Skin of body (tissue), 1 donor: ENCODE measurements at regions not wholly inside any gene's neighbourhood (a gene's known extent, or its start where the extent isn't known, plus 50 kb on each side); places are given as distances from the start of the nearest gene placed in this dataset.

ENCODE experiments used
- DNase-seq: peaks from one replicate; lab custom pipeline; 2025; lab: John Stamatoyannopoulos, UW

- DNase-seq, result no peak
Measured at GRCh38 chr6:138577151-138577915, 78.0 kb upstream of the NHSL1 start.

GRCh38 chr6:138580040-138580439 lies 80.7 kb upstream of the NHSL1 start:
- no peak for DNase-seq

GRCh38 chr6:138580801-138581200 lies 81.5 kb upstream of the NHSL1 start:
- DNase-seq, result no peak

DNA sequence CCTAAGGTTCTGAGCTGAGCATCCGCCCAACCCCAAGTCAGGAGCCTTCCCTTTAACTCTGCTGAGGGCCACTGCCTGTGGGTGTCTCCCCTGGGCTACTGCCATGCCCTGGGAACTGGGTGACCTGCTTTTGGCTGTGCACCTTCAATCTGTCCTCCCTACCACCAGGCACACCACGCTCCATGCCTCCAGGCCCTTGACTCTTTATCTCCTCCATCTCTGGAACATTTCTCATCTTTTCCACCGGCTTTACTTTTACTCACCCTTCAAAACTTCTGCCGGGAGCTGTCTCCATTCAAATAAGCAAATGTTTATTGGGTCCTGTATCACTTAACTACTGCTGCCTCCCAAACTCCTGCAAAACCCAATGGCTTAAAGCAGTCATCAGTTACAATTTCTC lies 83.3 kb upstream of the NHSL1 start:
- DNase-seq, result no peak

- DNase-seq, result no peak
Measured at GRCh38 chr6:138586638-138587037, 87.3 kb upstream of the NHSL1 start.

- peak; percentile 55 for DNase-seq
Measured at GRCh38 chr6:138588805-138589434, 89.6 kb upstream of the NHSL1 start.

DNA sequence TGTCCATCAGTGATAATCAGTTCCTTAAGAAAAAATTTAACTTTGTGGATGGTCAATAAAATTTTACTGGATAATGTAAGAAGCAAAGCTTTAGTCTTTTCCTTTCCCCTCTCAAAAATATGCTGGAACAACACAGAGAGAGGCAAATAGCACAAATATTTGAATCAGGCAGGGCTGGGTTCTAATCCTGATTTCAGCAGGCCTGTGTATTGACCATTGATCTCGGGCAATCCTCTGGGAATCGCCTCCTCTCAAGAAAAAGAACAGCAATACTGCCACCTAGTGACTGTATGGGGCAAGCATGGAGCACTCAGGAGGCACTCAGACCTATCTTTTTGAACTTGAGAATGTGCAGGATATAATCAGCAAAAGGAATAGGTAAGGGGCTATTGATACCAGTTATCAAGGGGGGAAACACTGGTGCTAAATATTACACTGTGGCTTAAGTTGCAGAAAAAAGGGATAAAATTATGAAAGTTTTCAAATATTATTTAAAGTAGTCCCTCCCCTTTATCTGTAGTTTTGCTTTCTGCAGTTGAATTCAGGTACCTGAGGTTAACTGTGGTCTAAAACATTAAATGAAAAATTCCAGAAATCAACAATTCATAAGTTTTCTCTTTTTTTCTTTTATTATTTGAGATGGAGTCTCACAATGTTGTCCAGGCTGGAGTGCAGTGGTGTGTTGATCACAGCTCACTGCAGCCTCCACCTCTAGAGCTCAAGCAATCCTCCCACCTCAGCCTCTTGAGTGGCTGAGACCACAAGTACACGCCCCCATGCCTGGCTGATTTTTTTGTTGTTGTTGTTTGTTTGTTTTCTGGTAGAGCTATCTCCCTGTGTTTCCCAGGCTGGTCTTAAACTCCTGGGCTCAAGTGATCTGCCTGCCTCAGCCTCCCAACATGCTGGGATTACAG lies 91.8 kb upstream of the NHSL1 start:
- DNase-seq, result no peak

DNA sequence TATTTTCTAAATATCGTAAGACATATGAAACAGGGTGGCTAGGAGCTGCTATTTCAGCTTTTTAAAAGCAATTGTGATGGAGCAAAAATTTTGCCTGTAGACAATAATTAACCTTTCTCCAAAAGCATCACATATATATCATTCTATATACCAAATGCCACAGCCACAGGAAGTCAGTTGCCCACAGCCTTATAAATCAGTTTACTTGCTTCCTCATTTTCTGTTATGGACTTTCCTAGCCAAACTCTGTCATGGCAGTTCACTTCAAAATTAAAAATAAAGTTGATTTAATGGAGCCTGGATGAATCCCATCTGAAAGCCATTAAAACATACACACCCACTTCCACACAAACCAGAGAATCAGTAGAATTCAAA lies 93.4 kb upstream of the NHSL1 start:
- no peak for DNase-seq

DNA sequence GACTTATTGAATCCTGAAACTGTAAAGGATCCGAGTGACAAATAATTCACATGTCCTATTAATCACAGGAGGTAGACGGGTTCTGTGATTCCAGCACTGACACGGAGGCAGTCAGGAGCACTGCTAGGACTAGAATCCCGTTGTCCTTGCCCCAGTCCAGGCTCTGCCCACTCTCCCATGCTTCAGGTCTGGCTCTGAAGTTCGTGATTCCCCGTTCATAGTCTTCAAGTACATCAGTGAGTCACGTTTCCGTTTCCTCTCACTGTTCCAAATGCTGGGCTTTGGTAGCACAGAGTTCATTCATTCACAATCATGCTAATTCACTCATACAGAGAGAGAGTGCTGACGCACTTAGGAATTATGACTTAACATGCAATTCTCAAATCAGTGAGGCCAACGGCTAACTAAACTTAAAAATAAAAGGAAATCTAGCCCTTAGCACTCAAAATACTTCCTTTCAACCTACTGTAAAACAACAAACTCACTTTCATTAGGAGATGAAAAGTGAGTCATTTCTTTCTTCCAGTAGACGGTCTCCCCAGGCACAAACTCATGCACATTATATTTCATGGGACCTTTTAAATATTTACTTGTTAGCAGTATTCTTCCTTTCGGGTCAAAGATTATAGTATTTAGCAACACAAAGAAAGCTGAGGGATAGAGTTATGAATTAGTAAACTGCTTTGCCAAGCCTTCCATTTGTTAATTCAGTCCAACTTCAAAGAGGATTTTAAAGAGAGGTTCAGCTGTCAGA lies 94.0 kb upstream of the NHSL1 start:
- peak; percentile 91 for DNase-seq

DNA sequence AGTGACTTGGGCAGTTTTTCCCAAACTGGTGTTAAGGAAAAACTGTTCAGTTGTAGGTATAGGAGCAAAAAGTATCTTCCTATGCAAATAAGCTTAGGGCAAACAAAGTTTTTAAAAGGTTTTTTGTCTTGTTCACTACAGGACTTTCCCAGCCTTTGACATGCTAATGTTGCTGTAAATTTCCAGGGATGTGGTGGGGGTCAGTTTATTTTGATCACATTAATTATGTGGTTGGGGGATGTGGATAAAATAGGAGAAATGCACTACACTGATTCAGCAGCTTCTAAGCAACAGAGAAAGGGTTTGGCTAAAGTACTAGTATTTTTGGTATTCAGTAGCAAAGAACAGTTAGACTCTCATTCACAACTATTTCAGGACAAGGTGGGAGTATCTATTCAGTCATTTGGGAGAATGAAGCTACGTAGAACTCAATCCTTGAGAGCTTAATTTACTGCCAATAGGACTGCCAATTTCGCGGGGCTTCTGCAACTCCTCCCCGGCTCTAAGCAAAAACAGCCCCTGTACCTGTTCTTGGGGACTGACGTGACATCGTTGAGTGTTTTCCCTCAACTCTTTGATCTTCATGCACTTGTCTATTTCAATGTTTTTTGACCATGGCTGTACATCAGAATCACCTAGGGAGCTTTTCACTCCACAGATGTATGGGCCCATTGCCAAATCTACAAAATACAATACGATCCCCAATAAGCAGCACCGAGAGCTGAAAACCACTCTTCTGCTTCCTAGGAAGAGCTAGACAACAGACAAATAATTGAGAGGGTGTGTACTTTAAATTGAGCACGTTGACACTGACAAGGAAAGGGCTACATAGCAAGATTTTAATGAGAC lies 94.8 kb upstream of the NHSL1 start:
- no peak for DNase-seq

- no peak for DNase-seq
Measured at GRCh38 chr6:138594758-138595140, 95.5 kb upstream of the NHSL1 start.

DNA sequence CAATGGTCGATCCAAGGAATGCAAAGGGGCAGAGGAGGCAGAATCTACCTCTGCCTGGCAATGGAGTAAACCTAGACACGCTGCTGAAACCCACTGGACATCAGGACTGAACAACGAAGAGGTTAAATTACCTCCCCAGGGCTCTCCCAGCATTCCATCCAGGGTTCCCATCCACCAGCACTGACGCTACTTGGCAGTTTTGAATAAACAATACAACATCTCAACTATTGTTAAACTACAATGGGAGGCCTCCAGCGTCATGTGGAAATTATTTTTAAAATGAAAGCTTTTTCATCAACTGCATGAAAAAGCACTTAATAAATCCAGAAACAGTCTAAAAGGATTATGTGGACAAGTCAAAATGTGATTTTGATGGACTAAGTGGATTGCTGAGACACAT lies 96.8 kb upstream of the NHSL1 start:
- DNase-seq, result no peak

DNA sequence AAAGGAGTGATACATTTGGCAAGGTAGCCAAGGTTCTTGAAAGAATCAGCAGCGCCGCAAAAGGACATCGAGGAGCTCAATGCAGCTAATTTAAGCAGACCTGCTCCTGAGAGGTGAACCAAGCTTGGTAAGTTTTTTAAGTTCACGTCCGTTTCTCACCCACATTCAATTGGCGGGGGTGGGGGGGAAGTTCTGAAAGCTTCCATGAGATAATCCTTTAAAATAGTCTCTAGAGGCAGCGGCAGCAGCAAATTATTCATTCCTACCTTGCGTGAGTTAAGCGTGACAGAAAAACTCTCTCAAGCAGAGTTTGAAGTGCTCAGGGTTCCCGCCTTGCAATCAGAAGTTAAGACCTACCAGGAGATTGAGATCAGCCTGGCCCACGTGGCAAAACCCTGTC lies 97.3 kb upstream of the NHSL1 start:
- no peak for DNase-seq

DNA sequence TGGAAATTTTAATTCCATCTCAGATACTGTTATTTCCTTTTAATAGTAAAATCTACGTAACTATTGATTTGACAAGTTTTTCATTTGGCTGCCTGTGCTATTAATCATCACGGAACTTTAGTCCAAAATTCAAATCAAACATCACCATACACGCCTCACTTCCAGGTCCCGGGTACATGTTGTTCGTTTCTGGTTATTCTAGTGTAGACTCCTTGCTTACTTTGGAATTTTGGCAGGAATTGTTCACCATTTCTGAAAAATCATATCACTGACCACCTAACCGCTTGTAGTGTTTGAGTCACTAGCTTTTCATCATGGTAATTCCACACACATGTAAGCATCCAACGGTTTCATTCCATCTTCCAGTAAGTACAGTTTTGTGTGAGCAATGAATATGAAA lies 98.0 kb upstream of the NHSL1 start:
- DNase-seq, result no peak

- DNase-seq, result no peak
Measured at GRCh38 chr6:138598562-138599173, 99.4 kb upstream of the NHSL1 start.

DNA sequence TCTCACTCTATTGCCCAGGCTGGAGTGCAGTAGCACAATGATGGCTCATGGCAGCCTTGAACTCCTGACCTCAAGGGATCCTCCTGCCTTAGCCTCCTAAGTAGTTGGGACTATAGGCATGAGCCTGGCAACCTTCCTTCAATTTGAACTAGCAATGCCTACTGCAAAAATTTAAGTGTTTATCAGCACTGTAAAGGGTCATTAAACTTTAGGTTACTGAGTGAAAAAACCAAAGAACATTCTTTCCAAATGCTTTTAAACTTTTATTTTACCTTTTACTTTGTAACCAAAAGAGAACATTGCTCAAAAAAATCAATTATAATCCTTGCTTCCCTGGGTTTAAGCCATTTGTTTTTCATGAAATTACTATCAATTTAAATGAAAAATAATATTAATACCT lies 101.0 kb upstream of the NHSL1 start:
- DNase-seq, result no peak

- DNase-seq, result no peak
Measured at GRCh38 chr6:138600726-138601125, 101.4 kb upstream of the NHSL1 start.

- DNase-seq, result no peak
Measured at GRCh38 chr6:138601128-138601527, 101.8 kb upstream of the NHSL1 start.

DNA sequence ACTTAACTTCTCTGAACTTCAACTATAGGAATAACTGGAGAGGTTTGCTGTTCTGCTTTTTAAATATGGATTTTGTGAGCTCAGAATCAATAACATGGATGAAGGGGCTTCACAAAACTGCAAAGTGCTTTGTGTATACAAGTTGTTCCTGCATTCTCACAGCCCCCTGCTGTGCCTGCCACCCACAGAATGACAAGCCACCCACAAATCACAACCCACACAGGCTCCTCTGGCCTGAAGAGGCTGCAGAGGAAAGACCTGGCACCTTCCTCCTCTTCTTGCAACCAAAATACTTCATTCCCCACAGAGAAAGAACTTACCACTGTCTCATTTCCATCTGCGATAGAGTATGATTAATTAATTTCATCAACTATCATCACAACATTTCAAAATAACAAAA lies 106.7 kb upstream of the NHSL1 start:
- DNase-seq, result no peak
